KG1 (cell line): ENCODE measurements at regions not wholly inside any gene's neighbourhood (a gene's known extent, or its start where the extent isn't known, plus 50 kb on each side); places are given as distances from the start of the nearest gene placed in this dataset.

Source experiments
- DNase-seq: peaks from one replicate; lab custom pipeline; 2025; lab: John Stamatoyannopoulos, UW

- no peak for DNase-seq
These were observed 126.5 kb upstream of the RUNX3 start for GRCh38 chr1:25056536-25056935.

- no peak for DNase-seq
These were observed 125.9 kb upstream of the RUNX3 start for GRCh38 chr1:25055961-25056360.

- DNase-seq: no peak
These were observed 125.3 kb upstream of the RUNX3 start for GRCh38 chr1:25055324-25055780.

GRCh38 chr1:25054526-25055323, 124.6 kb upstream of the RUNX3 start:
- DNase-seq: no peak

- no peak for DNase-seq
These were observed 123.6 kb upstream of the RUNX3 start for GRCh38 chr1:25053576-25054250.

- no peak for DNase-seq
These were observed 121.8 kb upstream of the RUNX3 start for GRCh38 chr1:25051906-25052305.

- no peak for DNase-seq
These were observed 121.4 kb upstream of the RUNX3 start for GRCh38 chr1:25051504-25051903.

- no peak for DNase-seq
These were observed 120.1 kb upstream of the RUNX3 start for GRCh38 chr1:25050165-25050564.

GRCh38 chr1:25049190-25049589, 119.1 kb upstream of the RUNX3 start:
- no peak for DNase-seq

- DNase-seq: no peak
These were observed 118.7 kb upstream of the RUNX3 start for GRCh38 chr1:25048728-25049127.

- no peak for DNase-seq
These were observed 117.6 kb upstream of the RUNX3 start for GRCh38 chr1:25047506-25048240.

GRCh38 chr1:25046194-25046532, 116.1 kb upstream of the RUNX3 start:
- DNase-seq: no peak

- DNase-seq: no peak
These were observed 115.6 kb upstream of the RUNX3 start for GRCh38 chr1:25045480-25046193.

- DNase-seq: no peak
These were observed 113.1 kb upstream of the RUNX3 start for GRCh38 chr1:25043228-25043580.

- no peak for DNase-seq
These were observed 112.5 kb upstream of the RUNX3 start for GRCh38 chr1:25042331-25043227.

- DNase-seq: no peak
These were observed 111.8 kb upstream of the RUNX3 start for GRCh38 chr1:25041916-25042315.

GRCh38 chr1:25040122-25040685, 110.1 kb upstream of the RUNX3 start:
- no peak for DNase-seq

GRCh38 chr1:25039229-25039628, 109.2 kb upstream of the RUNX3 start:
- no peak for DNase-seq

- DNase-seq: no peak
These were observed 108.6 kb upstream of the RUNX3 start for GRCh38 chr1:25038699-25039098.

GRCh38 chr1:25037174-25038074, 107.3 kb upstream of the RUNX3 start:
- DNase-seq: peak; percentile 25
